ENCODE measurements at regions not wholly inside any gene's neighbourhood (a gene's known extent, or its start where the extent isn't known, plus 50 kb on each side); places are given as distances from the start of the nearest gene placed in this dataset.

DNA sequence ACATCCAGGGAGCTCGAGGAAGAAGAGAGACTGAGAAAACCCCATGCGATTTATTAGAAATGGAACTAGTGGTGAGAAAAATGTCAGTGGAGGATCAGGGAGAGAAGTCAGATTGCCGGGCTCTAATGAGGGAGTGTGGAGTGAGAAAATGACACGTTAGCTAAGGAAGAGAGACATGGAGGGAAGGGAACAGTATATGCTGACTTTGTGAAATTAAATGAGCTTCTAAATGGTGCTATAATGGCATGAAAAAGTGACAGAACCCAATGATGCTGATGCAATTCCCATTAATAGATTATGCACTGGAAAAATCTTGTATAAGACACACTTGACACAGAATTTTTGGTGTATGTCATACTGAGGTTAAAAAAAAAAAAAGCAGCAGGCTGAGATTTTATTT lies 112.6 kb downstream of the HSPH1 start:
- DNase-seq (ENCODE audit: low spot score) = no peak

DNA sequence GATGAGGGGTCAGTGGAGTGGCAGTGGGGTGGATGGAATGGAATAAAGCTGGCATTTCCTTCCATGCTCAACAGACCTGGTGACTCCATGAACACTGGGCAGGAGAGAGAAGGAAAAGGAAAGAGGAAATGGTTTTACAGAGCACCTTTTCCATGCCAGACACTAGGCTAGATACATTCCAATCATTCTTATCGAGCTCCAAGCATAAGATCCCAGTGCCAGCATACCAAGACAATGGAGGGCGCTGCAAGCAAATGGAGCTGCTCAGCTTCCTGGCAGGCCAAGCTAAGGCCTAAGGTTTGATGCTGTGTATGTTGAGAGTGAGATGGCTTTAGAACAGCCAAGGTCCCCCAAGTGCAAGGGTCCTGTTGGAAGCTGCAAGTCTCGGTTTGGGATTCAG lies 113.2 kb downstream of the HSPH1 start:
- DNase-seq (ENCODE audit: low spot score) = peak; percentile 58

DNA sequence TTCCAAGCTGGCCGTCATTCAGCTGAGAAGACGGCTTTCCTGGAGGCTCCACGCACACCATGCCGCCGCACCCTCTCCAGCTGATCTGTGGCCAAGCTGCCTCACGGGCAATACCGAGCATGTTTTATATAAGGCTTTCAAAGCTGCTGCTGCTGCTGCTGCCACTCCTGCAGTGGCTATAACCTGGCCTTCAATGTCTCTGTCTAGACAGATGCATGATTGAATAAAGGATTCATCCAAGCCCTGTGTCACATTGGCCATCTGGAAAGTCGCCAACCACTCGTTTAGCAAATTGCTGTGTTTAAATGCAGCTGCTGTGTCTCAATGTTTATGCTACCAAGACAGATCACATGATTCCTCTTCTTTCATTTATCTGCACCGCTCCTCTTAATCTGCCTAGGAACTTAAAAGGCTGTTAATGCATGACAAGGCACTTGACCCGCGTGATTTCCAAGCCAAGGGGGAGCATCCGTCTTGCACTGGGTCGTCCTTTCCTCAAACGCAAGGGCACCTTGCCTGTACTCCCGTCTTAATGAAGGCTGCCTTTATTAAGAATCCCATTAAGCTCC lies 114.3 kb downstream of the TEX26 start:
- DNase-seq (ENCODE audit: low spot score) = no peak

DNA sequence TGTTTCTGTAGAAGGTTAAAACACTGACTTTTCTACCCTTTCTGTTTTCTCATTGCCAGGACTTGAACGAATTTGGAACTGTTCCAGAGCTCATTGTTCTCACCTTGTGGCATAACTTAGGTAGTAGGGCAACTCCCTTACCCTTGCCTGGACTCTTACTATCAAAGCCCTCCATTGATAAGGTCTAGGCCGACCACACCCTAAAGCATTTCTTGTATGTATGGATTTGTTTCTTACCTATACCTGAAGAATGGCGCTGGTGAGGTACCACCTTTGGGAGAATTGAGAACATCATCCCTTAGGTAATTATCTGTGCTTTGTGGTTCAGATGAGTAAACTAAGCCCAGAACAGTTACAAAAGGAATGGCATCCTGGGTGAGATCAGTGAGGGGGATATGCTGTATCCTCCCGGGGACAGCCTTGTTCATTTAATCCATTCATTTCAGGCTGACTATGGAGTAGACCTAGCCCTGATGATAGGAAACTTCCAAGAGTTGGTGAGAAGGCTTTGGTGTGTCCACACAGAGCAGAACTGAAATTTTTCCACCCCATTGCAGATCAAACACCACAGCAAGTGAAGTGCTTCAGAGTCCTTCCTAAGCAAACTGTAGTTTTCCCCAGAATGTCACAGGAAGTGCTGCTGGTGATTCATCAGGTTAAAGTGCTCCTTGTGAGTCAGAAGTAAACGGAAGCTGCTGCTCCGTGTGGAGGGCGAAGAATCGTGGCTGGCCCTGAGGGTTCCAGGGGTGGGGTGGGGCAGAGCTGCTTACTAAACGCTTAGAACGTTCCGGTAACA lies 113.0 kb downstream of the TEX26 start:
- DNase-seq (ENCODE audit: low spot score) = peak; percentile 93

DNA sequence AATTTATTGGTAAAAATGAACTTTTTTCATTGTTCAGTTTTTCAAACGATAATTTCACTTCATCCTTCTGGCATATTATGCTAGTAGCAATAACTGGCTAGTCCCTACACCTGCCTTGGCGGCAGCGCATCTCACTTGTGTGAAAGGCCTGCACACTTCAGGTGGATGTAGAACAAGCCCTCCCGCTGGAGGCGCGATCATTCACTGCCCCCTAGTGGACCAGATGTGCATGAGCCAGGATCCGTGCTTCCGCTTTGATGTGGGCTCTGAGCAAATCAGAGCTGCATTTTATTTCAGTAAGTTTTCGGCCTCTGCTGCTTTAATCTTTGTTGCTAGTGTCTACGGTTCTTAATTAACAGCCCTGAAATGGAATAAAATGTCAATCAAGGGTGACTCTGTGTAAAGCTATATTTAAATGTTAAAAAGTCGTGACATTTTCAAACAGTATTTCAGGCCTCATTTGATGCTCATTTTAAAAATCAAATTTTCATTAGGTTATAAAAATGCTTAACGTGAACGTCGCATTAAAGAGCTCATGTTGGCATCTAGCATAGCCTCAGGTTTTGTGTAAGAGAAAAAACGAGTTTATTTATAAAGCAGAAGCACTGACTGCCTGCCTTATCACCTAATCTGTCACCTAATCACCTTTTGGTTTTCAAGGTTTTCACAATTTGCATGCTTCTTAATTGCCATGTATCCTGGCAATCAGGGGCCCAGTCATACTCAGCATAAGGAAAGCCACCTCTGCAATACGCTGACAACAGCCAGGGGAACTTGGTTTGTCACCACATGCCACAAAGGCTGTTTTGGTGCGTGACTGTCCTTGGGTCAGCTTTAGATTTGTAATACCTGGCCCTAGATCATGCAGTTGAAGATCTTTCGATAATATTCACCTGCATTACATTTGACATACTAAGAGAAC lies 112.2 kb downstream of the TEX26 start:
- DNase-seq (ENCODE audit: low spot score) = peak; percentile 70

DNA sequence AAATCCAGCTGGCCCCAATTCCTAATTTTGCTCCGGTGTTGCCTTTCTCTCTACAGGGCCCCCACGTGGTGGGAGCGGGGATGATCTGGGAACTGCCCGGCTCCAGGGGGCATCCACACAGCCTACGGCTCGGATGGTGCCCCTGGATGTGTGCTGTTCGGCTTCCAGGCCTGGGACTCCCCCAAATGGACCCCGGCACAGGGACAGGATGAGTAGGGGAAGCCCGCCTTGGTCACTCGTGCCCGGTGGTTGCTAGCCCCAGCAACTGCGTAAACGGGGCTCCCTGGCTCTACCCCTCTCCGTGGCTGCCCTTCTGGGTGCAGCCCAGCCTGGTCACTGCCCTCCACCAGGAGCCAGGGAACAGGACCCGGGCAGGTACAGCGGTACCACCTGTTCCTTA lies 111.5 kb downstream of the TEX26 start:
- no peak for DNase-seq (ENCODE audit: low spot score)

DNA sequence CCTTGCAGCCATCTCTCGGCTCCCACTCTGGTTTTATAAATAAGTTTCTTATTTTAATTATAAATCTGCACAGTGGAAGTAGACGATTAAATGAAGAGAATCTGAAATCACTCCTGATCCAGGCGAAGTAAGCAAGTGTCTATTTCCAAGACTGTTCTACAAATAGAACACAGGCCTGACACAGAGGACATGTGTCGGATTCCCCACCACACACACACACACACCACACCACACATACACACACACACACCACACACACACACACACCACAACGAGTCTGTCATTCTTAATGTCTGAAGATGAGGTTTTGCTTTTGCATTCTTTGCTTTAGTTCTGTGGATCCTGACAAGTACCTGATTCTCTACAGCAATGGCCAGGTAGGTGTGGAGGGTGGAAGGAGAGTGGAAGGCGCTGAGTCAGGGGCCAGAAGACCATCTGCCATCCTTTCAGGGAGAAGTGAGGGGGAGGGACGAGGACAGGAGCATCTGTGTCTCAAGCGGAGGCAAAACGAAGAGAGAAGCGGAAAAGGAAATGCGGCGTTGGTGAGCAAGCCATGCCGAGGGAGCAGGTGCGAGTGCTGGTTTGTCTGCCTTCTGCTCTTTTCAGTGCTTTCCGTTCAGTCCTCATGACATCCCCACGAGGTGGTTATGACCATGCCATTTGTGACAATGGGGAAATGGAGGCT lies 110.2 kb downstream of the TEX26 start:
- DNase-seq (ENCODE audit: low spot score) = no peak

DNA sequence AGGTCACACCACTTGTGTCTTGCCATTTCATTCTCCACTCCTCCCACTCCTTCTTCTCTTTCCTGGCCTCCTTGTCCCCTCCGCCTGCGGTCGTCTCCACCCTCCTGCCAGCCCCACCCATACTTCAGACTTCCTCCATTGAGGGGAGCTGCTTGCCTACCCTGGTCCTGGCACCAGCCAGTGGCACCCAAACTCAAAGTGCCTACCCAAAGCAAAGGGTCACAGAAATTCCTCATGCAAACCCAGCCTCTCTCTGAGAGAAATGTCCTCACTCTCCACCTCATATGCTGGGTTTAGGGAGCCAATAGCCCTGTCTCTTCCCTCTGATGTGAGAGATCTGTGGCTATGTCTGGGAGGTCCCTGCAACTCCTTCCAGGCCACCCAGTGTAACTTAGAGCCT lies 109.6 kb downstream of the TEX26 start:
- no peak for DNase-seq (ENCODE audit: low spot score)

DNA sequence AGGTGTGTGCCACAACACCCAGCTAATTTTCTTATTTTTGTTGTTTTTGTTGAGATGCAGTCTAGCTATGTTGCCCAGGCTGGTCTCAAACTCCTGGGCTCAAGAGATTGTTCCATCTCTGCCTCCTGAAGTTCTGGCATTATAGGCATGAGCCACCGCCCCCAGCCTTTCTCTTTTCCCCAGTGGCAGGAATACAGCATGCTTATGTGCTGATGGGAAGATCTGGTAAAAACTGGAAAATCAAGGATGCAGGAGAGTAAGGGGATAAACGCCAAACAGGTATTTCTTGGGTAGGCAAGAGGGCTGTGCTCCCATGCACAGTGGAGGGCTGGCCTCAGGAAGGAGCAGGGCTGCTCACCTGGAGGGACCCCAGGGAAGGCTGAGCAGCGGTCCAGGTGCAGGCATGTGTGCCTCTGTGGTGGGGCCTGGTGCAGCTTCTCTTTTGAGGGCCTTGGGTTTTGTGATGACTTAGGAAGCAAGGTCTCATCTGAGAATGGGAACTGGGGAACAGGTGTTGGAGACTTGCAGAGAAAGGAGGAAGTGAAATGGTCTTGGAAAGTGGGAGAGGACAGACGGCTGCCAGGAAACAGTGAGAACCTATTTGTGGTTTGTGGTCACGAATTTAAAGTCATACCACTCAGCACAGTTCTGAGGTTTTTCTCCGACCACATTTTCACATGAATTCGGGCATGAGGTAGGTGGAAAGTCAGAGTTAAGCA lies 106.5 kb downstream of the TEX26 start:
- peak; percentile 76 for DNase-seq (ENCODE audit: low spot score)

DNA sequence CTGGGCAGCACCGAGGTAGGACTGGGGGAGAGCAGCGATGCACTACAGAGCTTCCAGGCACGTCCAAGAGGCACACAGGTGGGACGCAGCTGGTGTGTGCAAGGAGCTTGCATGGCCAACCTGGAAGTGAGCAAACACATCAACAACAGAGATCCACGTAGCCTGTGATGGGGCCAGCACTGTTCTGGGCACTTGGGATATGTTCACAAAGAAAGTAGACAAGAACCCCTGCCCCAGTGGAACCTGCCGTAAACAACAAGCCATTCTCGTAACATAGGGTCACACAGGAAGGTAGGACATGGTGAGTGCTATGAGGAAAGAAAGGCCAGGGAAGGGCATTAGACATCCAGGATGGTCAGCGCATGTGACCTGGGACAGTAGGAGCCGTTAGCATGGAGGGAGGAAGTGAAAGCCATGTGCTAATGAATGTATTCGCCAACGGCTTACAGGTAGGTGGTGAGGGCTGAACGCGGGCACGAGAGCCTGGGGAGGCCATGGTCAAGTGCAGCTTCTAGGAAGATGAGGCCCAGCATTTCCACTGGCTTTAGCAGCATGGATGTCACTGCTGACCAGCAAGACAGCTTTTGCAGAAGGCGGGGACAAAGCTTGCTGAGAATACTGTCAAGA lies 105.5 kb downstream of the TEX26 start:
- no peak for DNase-seq (ENCODE audit: low spot score)

DNA sequence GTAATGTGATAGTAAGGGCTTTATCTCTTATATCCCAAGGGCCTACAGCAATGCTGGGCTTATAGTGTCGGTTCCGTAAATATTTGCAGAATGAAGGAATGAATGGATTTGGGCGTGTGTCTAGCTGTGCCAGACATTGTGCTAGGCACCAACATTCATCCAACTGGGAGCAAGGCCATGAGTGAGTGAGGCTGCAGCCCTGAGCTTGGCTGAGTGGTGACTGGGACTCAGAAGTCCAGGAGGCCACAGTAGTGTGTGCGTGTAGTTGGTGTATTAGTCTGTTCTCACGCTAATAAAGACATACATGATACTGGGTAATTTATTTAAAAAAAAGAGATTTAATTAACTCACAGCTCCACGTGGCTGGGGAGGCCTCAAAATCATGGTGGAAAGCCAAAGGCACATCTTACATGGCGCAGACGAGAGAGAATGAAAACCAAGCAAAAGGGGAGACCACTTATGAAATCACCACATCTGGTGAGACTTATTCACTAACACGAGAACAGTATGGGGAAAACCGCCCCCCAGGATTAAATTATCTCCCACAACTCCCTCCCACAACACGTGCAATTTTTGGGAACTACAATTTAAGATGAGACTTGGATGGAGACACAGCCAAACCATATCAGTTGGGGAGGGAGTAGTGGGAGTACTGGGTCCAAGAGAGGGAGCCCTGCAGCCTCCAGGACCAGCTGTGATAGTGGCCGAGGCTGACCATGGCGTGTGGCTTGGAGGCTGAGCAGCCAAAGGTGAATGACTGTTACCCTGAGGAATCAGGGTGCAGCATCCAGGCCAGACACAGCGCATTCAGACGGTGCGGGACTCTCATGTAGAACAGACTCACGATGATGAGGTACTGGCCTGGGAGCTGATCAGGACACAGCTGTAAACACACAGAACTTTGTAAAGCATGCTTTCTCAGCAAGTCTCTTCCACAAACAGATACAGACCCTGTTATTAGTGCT lies 104.6 kb downstream of the TEX26 start:
- DNase-seq (ENCODE audit: low spot score) = no peak

DNA sequence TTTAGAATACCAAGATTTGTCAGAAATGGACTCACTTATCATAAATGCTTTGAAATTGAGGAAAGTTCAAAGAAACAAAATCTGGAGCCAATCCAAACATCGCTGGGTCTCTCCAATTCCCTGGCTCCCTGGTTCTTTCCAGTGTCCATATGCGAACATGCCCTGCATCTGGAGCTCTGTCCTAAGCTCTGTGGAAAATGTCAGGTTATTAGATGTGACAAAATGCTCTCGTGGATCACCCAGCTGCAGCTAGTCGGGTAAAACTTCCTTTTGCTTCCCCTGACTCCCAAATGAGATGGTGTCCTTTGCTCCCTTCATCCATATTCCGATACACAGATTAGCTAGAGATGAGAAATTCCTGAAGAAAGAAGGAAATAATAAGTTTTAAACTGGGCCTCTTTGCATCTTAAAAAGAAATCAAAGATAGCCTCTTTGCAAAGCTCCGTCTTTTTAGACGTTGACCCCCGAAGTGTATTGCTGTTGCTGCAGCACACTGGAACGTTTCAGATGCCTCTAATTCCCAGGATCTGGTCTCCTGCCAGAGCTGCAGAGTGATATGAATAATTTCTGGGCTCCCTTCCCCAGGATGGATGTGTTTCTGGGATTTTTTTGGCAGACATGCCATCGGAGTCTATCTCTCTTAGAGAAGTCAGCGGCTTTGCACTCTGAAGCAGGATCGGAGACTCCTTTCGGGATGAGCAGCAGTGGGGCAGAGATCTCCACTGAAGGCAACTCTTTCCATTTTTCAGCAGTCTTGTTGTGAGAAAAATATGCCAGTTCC lies 102.9 kb downstream of the TEX26 start:
- no peak for DNase-seq (ENCODE audit: low spot score)

DNA sequence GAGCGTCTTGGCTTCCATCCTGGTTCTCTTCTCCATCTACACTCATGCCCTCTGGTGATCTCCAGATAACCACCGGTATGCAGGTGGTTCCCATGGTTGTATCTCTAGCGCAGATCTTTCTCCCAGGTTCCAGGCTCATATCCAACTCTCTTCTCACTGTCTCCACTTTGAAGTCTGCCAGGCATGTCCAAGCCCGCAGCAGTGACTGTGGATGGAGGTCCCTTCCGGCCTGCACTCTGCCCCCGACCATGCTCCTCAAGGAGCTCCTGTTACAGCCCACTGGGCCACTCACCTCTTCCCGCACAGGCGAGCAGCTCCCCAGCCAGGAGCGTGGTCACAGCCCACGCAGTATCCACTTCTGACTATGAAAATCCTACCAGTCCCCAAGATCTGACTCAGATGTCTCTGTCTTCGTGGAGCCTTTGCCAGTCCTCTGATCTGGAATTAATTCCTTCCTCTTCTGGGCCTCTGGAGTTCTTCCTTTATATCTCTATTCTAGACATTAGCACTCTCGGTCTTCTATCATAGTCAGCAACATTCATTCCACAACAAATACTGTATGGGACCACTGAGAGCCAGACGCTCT lies 100.2 kb downstream of the TEX26 start:
- no peak for DNase-seq (ENCODE audit: low spot score)

DNA sequence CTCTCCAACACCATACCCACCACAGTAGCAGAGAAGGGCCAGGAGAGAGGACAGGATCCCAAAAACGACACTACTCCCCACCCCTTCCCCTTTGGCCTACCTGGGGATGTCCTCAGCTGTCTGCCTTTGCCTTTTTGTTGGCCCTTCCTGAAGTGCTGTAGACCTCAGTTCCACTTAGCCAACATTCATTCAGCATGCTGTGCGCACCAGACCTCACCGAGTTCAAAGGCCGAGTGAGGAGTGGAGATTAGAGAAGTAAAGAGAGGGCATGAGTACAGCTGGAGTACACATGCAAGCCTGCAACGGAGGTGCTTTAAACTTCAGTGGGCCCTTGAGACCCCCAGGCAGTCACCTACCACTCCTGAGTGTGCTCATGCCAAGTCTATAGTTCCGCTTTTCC lies 99.0 kb downstream of the TEX26 start:
- no peak for DNase-seq (ENCODE audit: low spot score)

DNA sequence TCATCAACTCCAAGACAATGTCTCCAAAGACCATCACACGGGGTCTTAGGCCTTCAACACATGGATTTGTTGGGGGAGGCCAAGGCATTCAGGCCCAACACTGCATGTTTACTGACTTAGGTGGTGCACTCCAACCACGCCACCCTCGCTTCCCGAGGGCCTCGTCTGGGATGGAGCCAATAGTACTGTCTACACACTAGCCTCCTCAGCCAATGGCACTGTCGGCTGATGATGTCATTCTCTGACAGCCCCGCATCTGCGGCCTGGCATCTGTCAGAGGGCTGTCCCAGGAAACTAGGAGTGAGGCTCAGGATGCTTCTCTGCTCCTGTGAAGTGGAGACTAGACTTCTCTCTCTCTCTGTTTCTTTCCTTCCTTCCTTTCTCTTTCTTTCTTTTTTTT lies 96.6 kb downstream of the TEX26 start:
- no peak for DNase-seq (ENCODE audit: low spot score)

DNA sequence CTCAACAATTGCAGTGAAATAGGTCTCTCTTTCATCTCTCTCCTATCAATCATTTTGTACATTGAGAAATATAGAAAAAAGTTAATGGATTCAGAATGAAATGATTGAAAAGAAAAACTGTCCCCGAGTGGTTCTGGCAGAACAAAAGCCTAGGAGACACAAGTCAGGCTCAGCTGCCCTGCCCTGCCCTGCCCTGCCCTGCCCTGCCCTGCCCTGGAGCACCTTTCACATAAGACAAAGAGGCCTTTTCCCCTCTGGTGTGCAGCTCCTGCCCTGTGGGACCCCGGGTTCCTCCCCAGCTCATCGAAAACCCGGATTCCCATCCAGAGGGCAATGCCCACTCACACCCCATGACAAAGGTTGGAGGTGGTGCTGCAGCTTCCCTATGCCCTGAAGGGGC lies 94.7 kb downstream of the TEX26 start:
- DNase-seq (ENCODE audit: low spot score) = no peak

All from A172 (cell line).